Activated T-helper 2 cell treated with anti-CD3 and anti-CD28 coated beads, Interferon-gamma antibody, Interleukin-2, Interleukin-4, amounts not matched to agents 10 μg/mL and 5 μg/mL and 100 μg/mL, durations not matched to agents 14 hours and 24 hours and 36 hours (primary cell): ENCODE measurements at regions not wholly inside any gene's neighbourhood (a gene's known extent, or its start where the extent isn't known, plus 50 kb on each side); places are given as distances from the start of the nearest gene placed in this dataset.

Experiments
- DNase-seq: peaks from one replicate; pipeline ENCODE4 v3.0.0; 2021; ENCODE audit warnings: low spot score
- H3K27ac Mint-ChIP-seq: one replicate; pipeline ENCODE4 v1.8.0; 2021; ENCODE audit warnings: mixed read lengths
- H3K27me3 Mint-ChIP-seq: one replicate; pipeline ENCODE4 v1.8.0; 2021; ENCODE audit warnings: low read depth, mixed read lengths
- H3K36me3 Mint-ChIP-seq: one replicate; pipeline ENCODE4 v1.8.0; 2021; ENCODE audit warnings: low read depth, mixed read lengths
- H3K4me1 Mint-ChIP-seq: one replicate; pipeline ENCODE4 v1.8.0; 2021; ENCODE audit warnings: low read depth, mixed read lengths
- H3K4me3 Mint-ChIP-seq: one replicate; pipeline ENCODE4 v1.8.0; 2021; ENCODE audit warnings: low read depth, mild to moderate bottlenecking, moderate library complexity, mixed read lengths
- H3K9me3 Mint-ChIP-seq: one replicate; pipeline ENCODE4 v1.8.0; 2021; ENCODE audit warnings: mixed read lengths
- intact Hi-C: fragments of 100-400 bp; cut with micrococcal nuclease; formaldehyde crosslinking; loops from one replicate; pipeline ENCODE4 v1.15.1; 2023

- intact Hi-C loops = loop anchor here (5.0 kb wide), 2 partner anchors 35 to 630 kb away; partner anchors contain the start of gene ENDOD1
- H3K4me1 Mint-ChIP-seq = peaks cover 45% of the 10 kb centered on the region
- no peak for DNase-seq
- no peaks in the 10 kb centered on the region for H3K9me3 Mint-ChIP-seq
- no peak overlapping the region for H3K4me3 Mint-ChIP-seq
- H3K36me3 Mint-ChIP-seq = no peaks in the 10 kb centered on the region
- no peaks in the 10 kb centered on the region for H3K27me3 Mint-ChIP-seq
- no peak overlapping the region for H3K27ac Mint-ChIP-seq
Observed at GRCh38 chr11:95717314-95717713, 72.3 kb downstream of the FAM76B start.

DNA sequence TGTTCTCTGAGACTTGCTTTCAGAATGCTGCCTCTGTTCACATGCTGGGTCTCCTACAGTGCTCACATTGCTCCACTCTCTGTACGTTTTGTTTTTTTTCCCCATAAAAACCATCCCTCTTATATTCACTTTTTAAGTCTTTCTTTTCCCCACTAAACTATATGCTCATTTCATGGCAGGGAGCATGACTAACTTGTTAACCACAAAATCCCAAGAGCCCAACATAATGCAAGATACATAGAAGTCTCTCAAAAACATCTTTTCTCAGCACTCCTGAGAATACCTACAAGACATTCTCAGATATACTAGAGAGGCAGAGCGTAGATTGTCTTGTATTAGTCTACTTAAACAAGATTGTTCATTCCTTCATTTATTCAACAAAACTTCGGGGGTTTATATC is 73.3 kb downstream of the FAM76B start:
- intact Hi-C loops = loop anchor here (5.0 kb wide), 2 partner anchors 34 to 629 kb away; partner anchors contain the start of gene ENDOD1

GRCh38 chr11:95715777-95716241 is 73.8 kb downstream of the FAM76B start:
- no peak for DNase-seq
- Mint-ChIP-seq H3K4me1 (peaks cover 60% of the 10 kb centered on the region), H3K27me3 (no peaks in the 10 kb centered on the region), H3K36me3 (no peaks in the 10 kb centered on the region), H3K9me3 (no peaks in the 10 kb centered on the region), H3K27ac (peak overlapping the region; percentile 82), H3K4me3 (peak overlapping the region; percentile 19)
- intact Hi-C loops = loop anchor here (1.0 to 5.0 kb wide), 4 partner anchors 16 to 629 kb away; partner anchors contain the start of gene ENDOD1

More for the DNA sequence above, 73.3 kb downstream of the FAM76B start:
- H3K27ac Mint-ChIP-seq = peak overlapping the region; percentile 82
- H3K27me3 Mint-ChIP-seq = no peaks in the 10 kb centered on the region
- no peak overlapping the region for H3K4me3 Mint-ChIP-seq
- H3K4me1 Mint-ChIP-seq = peaks cover 55% of the 10 kb centered on the region
- no peaks in the 10 kb centered on the region for H3K36me3 Mint-ChIP-seq
- no peaks in the 10 kb centered on the region for H3K9me3 Mint-ChIP-seq
- DNase-seq = no peak

DNA sequence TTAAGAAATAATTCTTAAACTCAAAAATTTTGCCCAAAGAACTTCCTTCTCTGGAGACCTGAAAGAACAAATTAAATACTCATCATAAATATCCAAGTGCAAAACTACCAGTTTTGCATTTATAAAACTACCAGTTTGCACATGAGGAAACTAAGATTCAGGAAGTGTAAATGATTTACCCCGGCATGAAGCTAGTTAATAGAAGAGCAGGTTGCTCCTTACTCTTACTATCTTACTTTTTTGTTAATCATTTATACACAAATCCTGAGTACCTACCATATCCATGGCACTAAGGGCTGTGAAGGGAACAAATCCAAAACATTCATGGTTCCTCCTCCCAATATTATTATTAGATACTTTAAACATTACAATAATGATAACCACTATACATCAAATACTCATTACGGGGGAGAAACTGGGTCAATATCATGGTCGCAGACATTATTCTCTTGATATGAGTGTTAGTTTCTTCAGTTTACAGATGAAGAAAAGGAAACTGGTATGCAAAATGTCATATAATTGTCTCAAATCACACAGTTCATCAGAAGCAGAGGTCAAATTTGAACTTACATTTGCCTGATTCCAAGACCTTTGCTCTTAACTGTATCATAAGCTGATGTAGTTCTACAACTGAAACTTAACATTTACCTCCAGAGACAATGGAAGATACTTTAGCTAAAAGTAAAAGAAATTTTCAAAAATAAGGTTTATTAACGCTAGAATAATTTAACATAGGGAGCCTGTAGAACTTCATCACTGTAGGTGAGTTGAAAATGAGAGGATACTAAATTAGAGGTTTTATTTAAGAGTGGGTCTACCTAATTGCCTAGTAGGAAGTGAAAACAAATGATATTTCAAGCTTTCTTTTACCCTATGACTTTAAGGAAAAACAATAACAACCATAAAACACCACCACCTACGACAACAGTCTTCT is 74.5 kb downstream of the FAM76B start:
- H3K4me3 Mint-ChIP-seq = peak overlapping the region; percentile 19
- peak overlapping the region; percentile 82 for H3K27ac Mint-ChIP-seq
- H3K9me3 Mint-ChIP-seq = no peaks in the 10 kb centered on the region
- no peaks in the 10 kb centered on the region for H3K36me3 Mint-ChIP-seq
- no peak for DNase-seq
- intact Hi-C loops = loop anchor here (1.0 to 5.0 kb wide), 5 partner anchors 15 to 628 kb away; partner anchors contain the start of gene ENDOD1
- H3K27me3 Mint-ChIP-seq = no peaks in the 10 kb centered on the region
- peaks cover 58% of the 10 kb centered on the region for H3K4me1 Mint-ChIP-seq

DNA sequence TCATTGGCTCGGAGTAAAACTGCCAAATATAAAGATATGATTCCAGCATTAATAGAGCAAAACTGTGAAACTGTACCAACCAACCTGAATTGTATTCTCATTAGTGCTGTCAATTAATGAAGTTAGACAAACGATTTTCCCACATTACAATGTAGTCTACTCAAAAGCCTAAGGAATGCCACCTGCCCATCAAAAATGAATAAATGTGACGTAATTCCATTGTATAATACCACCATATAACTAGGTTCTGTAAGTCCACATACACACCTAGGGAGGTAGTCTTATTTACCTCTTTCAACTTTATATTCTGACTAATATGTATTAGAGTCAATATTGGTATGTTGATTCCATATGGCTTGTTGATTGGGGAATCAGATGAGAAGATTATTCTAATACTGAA is 76.2 kb downstream of the FAM76B start:
- intact Hi-C loops = loop anchor here (5.0 kb wide), 1 partner anchor 34 kb away; no protein-coding TSS in a partner anchor
- H3K9me3 Mint-ChIP-seq = no peaks in the 10 kb centered on the region
- no peak overlapping the region for H3K4me3 Mint-ChIP-seq
- H3K36me3 Mint-ChIP-seq = no peaks in the 10 kb centered on the region
- DNase-seq = no peak
- no peak overlapping the region for H3K27ac Mint-ChIP-seq
- peaks cover 52% of the 10 kb centered on the region for H3K4me1 Mint-ChIP-seq
- H3K27me3 Mint-ChIP-seq = no peaks in the 10 kb centered on the region

DNA sequence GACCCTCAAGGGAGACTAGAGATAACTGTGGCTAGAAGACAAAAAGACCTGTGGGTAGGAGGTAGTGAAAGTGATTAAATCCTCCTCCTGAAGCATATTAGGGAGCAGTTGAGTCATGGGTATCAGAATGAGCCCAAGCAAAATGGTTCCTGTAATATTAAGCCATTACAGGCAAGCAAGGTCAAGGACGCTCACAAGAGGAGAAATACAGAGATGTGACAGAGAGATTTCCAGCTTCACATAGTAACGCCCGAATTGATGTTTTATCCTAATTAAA is 77.7 kb downstream of the FAM76B start:
- no peaks in the 10 kb centered on the region for H3K36me3 Mint-ChIP-seq
- no peak overlapping the region for H3K4me3 Mint-ChIP-seq
- H3K27me3 Mint-ChIP-seq = no peaks in the 10 kb centered on the region
- peaks cover 49% of the 10 kb centered on the region for H3K4me1 Mint-ChIP-seq
- no peaks in the 10 kb centered on the region for H3K9me3 Mint-ChIP-seq
- H3K27ac Mint-ChIP-seq = peak overlapping the region; percentile 61
- no peak for DNase-seq
- intact Hi-C loops = loop anchor here (1.0 to 5.0 kb wide), 2 partner anchors 12 to 35 kb away; no protein-coding TSS in a partner anchor

- Mint-ChIP-seq H3K4me1 (peaks cover 51% of the 10 kb centered on the region), H3K4me3 (no peak overlapping the region), H3K27me3 (no peaks in the 10 kb centered on the region), H3K9me3 (no peaks in the 10 kb centered on the region), H3K27ac (peak overlapping the region; percentile 61), H3K36me3 (no peaks in the 10 kb centered on the region)
- DNase-seq = no peak
- intact Hi-C loops = loop anchor here (1.0 to 5.0 kb wide), 2 partner anchors 11 to 36 kb away; no protein-coding TSS in a partner anchor
Observed at GRCh38 chr11:95711162-95711944, 78.2 kb downstream of the FAM76B start.

GRCh38 chr11:95708681-95709080 is 80.9 kb downstream of the FAM76B start:
- no peaks in the 10 kb centered on the region for H3K27me3 Mint-ChIP-seq
- H3K4me3 Mint-ChIP-seq = no peak overlapping the region
- DNase-seq = no peak
- no peaks in the 10 kb centered on the region for H3K9me3 Mint-ChIP-seq
- H3K36me3 Mint-ChIP-seq = no peaks in the 10 kb centered on the region
- H3K27ac Mint-ChIP-seq = no peak overlapping the region
- intact Hi-C loops = loop anchor here (5.0 kb wide), 1 partner anchor 201 kb away; no protein-coding TSS in a partner anchor
- peaks cover 30% of the 10 kb centered on the region for H3K4me1 Mint-ChIP-seq

- H3K4me3 Mint-ChIP-seq = no peak overlapping the region
- H3K4me1 Mint-ChIP-seq = peaks cover 21% of the 10 kb centered on the region
- H3K9me3 Mint-ChIP-seq = no peaks in the 10 kb centered on the region
- no peak overlapping the region for H3K27ac Mint-ChIP-seq
- intact Hi-C loops = loop anchor here (5.0 kb wide), 1 partner anchor 200 kb away; no protein-coding TSS in a partner anchor
- H3K36me3 Mint-ChIP-seq = no peaks in the 10 kb centered on the region
- no peaks in the 10 kb centered on the region for H3K27me3 Mint-ChIP-seq
- DNase-seq = no peak
Observed at GRCh38 chr11:95706974-95707387, 82.6 kb downstream of the FAM76B start.

DNA sequence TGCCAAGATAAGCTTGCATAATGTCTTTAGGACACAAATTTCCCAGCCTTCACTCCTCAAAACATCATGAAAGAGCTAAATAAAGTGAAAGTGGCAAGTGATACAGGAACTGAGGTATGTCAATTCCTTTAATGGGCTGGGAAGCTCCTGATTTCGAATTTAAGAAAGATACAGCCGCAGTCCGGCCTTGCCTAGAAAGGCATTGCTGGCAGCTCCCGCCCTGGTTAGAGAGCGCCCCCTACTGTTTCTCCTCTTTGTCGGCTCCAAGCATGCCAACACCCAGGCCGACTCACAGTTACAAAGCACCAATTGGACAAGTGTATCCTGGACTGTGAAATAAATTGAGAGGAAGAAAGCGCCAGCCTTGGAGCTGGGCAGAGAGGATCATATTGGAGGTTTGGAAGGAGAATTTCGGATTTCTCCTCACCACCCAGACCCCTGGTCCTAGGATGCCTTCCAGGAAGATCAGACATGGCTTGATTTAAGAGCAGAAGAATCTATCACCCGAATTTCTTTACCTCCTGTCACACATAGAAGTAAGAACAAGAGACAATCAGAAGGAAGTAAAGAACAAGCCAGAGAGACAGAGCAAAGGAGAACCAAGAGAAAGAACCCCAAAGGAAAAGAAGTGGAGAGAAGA is 84.0 kb downstream of the FAM76B start:
- H3K27ac Mint-ChIP-seq = no peak overlapping the region
- intact Hi-C loops = loop anchor here (1.0 to 5.0 kb wide), 2 partner anchors 198 to 554 kb away; no protein-coding TSS in a partner anchor
- H3K4me1 Mint-ChIP-seq = peaks cover 19% of the 10 kb centered on the region
- H3K9me3 Mint-ChIP-seq = no peaks in the 10 kb centered on the region
- no peak overlapping the region for H3K4me3 Mint-ChIP-seq
- no peaks in the 10 kb centered on the region for H3K36me3 Mint-ChIP-seq
- DNase-seq = peak; percentile 73
- no peaks in the 10 kb centered on the region for H3K27me3 Mint-ChIP-seq

DNA sequence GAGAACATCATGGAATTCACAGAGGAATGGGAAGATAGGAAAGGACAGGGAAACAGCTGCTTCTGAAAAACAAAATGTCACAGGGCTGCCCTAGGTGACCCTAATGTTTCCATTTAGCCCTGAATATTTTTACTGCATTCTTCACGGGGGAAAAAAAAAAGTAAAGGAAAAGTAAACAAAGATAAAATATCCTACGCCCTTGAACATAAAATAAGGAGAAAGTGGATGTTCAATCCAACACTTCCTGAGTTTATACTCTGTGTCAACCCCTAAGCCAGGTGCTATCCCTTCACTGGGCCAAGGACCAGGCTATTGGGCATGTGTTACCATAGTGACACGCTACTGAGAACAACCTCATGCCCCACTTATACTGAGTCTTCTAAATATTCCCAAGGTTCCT is 84.7 kb downstream of the FAM76B start:
- Mint-ChIP-seq H3K27ac (no peak overlapping the region), H3K9me3 (no peaks in the 10 kb centered on the region), H3K4me3 (no peak overlapping the region), H3K27me3 (no peaks in the 10 kb centered on the region), H3K36me3 (no peaks in the 10 kb centered on the region), H3K4me1 (peaks cover 24% of the 10 kb centered on the region)
- intact Hi-C loops = loop anchor here (1.0 to 5.0 kb wide), 5 partner anchors 198 to 638 kb away; partner anchors contain the start of genes ENDOD1 and SRSF8
- no peak for DNase-seq

DNA sequence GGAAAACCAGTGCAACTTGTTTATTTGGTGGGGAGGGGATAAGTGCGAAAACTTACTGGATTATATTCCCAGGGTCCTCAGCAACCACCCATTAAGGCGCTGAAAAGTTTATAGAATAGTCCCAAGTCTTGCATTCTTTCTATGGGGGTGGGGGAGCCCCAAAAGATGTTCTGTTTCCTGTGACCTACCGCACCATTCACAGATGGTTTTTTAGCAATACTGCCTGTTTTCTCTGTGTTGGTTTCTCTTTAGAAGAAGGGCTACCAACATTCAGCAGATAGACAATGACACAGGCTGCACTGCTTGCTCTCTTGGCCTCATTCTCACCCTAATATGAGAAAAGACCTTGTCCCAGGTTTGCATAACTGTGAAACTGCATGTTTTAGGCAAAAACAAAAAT is 86.5 kb downstream of the FAM76B start:
- Mint-ChIP-seq H3K4me1 (peaks cover 35% of the 10 kb centered on the region), H3K27me3 (no peaks in the 10 kb centered on the region), H3K36me3 (peaks cover 4% of the 10 kb centered on the region), H3K27ac (no peak overlapping the region), H3K4me3 (peak overlapping the region; percentile 39), H3K9me3 (no peaks in the 10 kb centered on the region)
- intact Hi-C loops = loop anchor here (1.0 to 5.0 kb wide), 4 partner anchors 61 to 636 kb away; partner anchors contain the start of genes ENDOD1 and SRSF8
- DNase-seq = no peak
